Left renal cortex interstitium (tissue), 4 donors: ENCODE measurements at regions not wholly inside any gene's neighbourhood (a gene's known extent, or its start where the extent isn't known, plus 50 kb on each side); places are given as distances from the start of the nearest gene placed in this dataset.
"Not testable (repeated sequence)": the region's sequence is repeated elsewhere in the genome, so short reads cannot be mapped to it uniquely, and the experiment has no call there.

Experiments
- DNase-seq, 4 donors: peaks; one replicate each; pipeline ENCODE4 v3.0.0-alpha.2; 2013; ENCODE audit warnings: low read depth in 4 of 4, low spot score in 2 of 4, missing footprints in 1 of 4

GRCh38 chr1:104288322-104288721 is 538.6 kb downstream of the AMY1C start:
- not testable (repeated sequence) for DNase-seq

- no peak for DNase-seq
Observed at GRCh38 chr1:104291156-104291555, 541.5 kb downstream of the AMY1C start.

- DNase-seq = no peak
Observed at GRCh38 chr1:104294259-104294658, 544.6 kb downstream of the AMY1C start.

GRCh38 chr1:104295511-104295910 is 545.8 kb downstream of the AMY1C start:
- no peak for DNase-seq

GRCh38 chr1:104309673-104310072 is 560.0 kb downstream of the AMY1C start:
- no peak for DNase-seq

- DNase-seq = no peak
Observed at GRCh38 chr1:104315823-104316222, 566.1 kb downstream of the AMY1C start.

GRCh38 chr1:104322131-104322530 is 572.4 kb downstream of the AMY1C start:
- DNase-seq = no peak

- no peak for DNase-seq
Observed at GRCh38 chr1:104329278-104329677, 579.6 kb downstream of the AMY1C start.

GRCh38 chr1:104331763-104332162 is 582.1 kb downstream of the AMY1C start:
- DNase-seq = no peak

GRCh38 chr1:104337927-104338326 is 588.2 kb downstream of the AMY1C start:
- not testable (repeated sequence) for DNase-seq

GRCh38 chr1:104341944-104342343 is 592.2 kb downstream of the AMY1C start:
- no peak for DNase-seq

- DNase-seq = no peak
Observed at GRCh38 chr1:104348277-104348676, 598.6 kb downstream of the AMY1C start.

- no peak for DNase-seq
Observed at GRCh38 chr1:104353580-104353979, 603.9 kb downstream of the AMY1C start.

GRCh38 chr1:104358086-104358485 is 608.4 kb downstream of the AMY1C start:
- DNase-seq = no peak

- DNase-seq = no peak
Observed at GRCh38 chr1:104358621-104359020, 608.9 kb downstream of the AMY1C start.

GRCh38 chr1:104378414-104378813 is 628.7 kb downstream of the AMY1C start:
- DNase-seq = no peak

GRCh38 chr1:104380003-104380402 is 630.3 kb downstream of the AMY1C start:
- DNase-seq = no peak

GRCh38 chr1:104387716-104388508 is 638.2 kb downstream of the AMY1C start:
- DNase-seq = no peak

GRCh38 chr1:104392552-104392951 is 642.9 kb downstream of the AMY1C start:
- no peak for DNase-seq

- no peak for DNase-seq
Observed at GRCh38 chr1:104402178-104402577, 652.5 kb downstream of the AMY1C start.

GRCh38 chr1:104403883-104404282 is 654.2 kb downstream of the AMY1C start:
- no peak for DNase-seq

- DNase-seq = no peak
Observed at GRCh38 chr1:104406728-104407127, 657.0 kb downstream of the AMY1C start.

GRCh38 chr1:104408268-104408667 is 658.6 kb downstream of the AMY1C start:
- DNase-seq = no peak
